Fibroblast of peridontal ligament (primary cell): ENCODE measurements at regions not wholly inside any gene's neighbourhood (a gene's known extent, or its start where the extent isn't known, plus 50 kb on each side); places are given as distances from the start of the nearest gene placed in this dataset.

Source experiments
- DNase-seq: peaks from one replicate; pipeline ENCODE4 v3.0.0-alpha.2; 2010; ENCODE audit errors: extremely low read depth

DNA sequence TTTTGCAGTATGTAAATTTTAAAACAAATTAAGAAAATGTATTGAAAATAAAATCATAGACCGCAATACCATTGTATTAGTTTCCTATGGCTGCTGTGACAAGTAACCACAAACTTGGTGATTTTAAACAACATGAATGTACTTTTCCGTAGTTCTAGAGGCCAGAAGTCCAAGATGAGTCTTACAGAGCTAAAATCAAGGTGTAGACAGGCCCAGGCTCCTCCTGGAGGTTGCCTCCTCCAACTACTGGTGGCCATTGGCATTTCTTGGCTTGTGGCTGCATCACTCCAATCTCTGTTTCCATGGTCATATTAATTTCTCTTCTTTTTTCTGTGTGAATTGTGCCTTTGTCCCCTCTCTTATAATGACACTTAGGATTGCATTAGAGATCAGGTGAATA is 59.2 kb upstream of the ETAA1 start:
- no peak for DNase-seq

DNA sequence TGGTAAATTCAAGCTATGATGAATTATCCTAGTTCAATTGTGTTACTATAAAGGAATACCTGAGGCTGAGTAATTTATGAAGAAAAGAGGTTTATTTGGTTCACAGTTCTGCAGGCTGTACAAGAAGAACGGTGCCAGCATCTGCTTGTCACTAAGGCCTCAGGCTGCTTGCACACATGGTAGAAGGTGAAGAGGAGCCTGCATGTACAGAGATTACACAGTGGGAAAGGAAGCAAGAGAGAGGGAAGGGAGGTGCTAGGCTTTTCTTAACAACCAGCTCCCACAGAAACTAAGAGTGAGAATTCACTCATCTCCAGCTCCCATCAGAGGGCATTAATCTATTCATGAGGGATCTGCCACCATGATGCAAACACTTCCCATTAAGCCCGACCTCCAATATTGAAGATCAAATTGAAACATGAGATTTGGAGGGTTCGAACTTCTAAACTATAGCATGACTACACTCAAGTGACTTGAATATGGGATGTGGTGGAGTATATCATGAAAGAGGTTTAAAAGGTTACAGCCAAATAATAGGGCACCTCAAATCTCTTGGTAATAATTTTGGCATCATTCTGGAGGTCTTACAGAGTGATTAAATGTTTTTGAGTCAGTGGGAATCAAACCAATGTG is 58.4 kb upstream of the ETAA1 start:
- no peak for DNase-seq

DNA sequence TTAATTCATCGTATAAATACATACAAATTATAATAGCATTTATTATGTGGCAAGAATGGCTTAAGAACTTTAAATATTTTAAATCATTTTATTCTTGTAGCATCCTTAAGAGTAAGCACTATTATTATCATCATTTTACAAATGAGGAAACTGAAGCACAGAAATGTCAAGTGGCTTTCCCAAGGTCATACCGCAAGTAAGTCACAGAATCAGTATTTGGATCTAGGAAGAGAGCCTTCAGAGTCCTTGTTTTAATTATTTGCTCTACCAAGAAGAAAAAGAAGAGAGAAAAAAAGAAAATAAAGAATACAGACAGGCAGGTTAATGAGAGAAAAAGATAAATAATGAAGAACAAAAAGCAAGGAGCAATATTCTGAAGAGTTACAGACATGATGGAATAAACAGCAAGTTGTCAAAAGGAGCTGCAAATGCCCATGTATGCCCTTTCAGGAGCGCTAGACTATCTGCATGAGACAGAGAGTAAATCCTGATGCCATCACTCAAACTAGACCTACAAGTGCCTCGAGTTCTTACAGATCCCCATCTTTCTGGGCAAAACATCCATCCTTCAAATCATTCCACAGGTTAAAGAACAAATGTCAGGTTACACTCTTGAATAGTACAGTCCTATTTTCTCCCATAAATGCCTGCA is 57.8 kb upstream of the ETAA1 start:
- no peak for DNase-seq

DNA sequence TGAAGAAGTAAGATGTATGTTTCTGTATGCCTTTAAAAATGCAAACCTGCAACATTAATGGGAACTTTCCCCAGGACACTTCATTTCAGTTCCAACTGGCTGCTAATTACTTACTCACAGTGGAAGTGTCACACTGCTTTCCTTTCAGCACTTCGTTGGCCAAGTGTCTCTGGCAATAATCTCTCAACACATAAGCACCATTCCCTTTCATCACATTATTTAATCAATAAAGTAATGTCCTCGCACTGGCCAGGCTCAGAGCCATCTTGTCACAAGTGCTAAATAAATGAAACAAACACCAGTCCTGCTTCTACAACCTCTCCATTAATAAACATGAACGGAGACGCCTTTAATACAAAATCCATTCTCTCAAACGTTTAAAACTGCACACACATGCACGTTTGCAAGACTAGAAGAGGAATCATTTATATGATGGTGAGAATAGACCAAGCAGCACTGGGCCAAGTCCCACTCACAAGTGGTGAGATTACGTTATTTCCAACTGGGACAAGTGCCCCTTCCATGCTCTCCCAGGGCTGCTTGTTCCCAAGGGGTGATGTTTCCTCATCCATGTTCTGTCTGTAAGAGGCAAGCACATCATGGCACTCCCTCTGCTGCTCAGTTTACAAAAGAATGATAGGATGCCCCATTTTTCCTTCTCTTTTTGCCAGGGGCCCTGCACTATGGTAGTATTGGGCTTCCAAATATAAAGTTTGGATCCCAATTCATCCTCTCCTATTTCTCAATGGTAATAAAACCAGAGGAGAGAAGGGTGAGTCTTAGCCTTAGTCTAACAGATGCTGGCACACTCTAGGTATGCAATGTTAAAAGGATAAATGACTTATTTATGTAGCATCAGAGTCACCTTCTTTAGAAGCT is 56.8 kb upstream of the ETAA1 start:
- no peak for DNase-seq

DNA sequence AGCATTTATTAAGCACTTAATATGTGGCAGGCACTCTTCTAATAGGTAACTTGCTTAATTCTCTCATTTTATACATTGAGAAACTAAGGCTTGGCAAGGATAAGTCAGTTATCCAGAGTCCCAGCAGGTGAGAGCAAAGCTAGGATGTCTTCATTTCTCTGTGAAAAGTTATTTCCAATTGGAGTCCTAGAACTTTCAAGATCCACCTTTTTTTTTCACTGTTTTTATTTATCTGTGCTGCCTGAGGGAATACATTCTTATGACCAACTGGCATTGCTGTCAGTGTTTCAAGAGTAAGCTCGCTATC is 56.2 kb upstream of the ETAA1 start:
- DNase-seq, result no peak

DNA sequence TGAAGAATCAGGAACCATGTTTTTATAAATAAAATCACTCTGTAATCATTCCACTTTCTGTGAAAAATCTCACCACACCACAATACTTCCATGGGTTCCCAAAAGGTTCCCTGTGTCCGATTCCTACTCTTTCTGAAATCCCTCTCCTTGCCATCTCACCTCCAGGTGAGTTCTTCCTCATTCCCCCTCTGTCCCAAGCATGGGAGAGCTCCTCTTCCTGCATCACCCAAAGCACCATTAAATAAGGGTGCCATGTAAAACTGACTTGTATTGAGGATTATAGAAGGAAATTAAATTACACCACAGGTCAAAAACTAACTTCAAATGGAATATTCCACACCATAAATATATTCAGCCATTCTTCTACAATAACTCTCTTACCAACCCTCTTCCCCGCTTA is 55.8 kb upstream of the ETAA1 start:
- DNase-seq, result no peak

DNA sequence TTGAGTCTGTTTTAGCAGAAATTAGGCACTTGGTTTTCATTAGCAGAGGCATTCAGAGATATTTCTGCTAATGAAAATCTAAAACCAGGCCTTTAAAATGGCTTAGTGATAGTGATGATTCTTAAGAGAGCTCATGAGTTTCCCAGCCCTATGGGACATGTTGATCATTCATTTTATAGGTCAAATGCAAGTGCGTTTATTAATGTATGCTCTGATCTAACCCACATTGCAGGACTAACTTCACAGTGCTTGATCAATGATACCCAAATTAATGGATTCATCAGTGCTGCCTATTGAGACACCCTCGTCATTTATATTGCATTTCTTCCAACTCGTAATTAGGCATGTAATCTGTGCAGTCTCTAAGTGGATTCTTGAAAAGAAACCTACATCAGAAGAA is 54.7 kb upstream of the ETAA1 start:
- no peak for DNase-seq

DNA sequence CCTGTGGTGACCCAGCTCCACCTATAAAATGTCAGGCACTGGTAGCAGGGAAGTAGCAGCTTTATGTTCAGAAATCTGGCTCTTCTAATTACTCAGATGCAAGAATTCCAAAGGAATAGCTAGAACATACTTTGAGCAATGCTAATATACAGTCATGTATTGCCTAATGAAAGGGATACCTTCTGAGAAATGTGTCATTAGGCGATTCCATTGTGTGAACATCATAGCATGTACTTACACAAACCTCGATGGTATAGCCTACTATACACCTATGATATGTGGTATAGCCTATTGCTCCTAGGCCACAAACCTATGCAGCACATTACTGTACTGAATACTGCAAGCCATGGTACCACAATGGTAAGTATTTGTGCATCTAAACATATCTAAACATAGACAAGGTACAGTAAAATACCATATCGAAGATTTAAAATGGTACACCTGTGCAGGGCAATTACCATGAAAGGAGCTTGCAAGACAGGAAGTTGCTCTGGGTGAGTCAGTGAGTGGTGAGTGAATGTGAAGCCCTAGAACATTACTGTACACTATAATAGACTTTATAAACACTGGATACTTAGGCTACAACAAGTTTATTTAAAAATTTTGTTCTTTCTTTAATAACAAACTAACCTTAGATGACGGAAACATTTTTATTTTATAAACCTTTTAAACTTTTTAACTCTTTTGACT is 50.3 kb upstream of the ETAA1 start:
- DNase-seq, result no peak
